Adrenal gland (tissue), 5 donors: ENCODE measurements at regions not wholly inside any gene's neighbourhood (a gene's known extent, or its start where the extent isn't known, plus 50 kb on each side); places are given as distances from the start of the nearest gene placed in this dataset.

ENCODE experiments used
- CTCF ChIP-seq, 6 experiments: fragments of 450-650 bp in 4 of 6; fragments of 200-600 bp in 2 of 6; sonication (generic) in 1 of 6; IDR thresholded peaks; 1 replicate in 5 of 6; 2 replicates in 1 of 6; pipeline versions ENCODE4 v1.5.1 to v1.8.0; 2016 to 2021; ENCODE audit warnings: antibody characterized with exemption in 6 of 6, mild to moderate bottlenecking in 2 of 6, moderate library complexity in 1 of 6
- POLR2A ChIP-seq, 2 donors: fragments of 450-650 bp; IDR thresholded peaks; one replicate each; pipeline ENCODE4 v1.6.1; 2017; ENCODE audit warnings: antibody characterized with exemption in 2 of 2, mild to moderate bottlenecking in 2 of 2, moderate library complexity in 1 of 2
- donor health status: DM: no; HTN: no; CAD: no.

GRCh38 chr7:82669141-82669540 is 225.6 kb upstream of the CACNA2D1 start:
- TF ChIP-seq CTCF (IDR thresholded peaks at IDR 0.05), result no peak
- TF ChIP-seq POLR2A (IDR thresholded peaks at IDR 0.05), result no peak
